HEK293 (cell line): ENCODE measurements at regions not wholly inside any gene's neighbourhood (a gene's known extent, or its start where the extent isn't known, plus 50 kb on each side); places are given as distances from the start of the nearest gene placed in this dataset.

ENCODE experiments used
- BCL11A ChIP-seq: fragments of 450-650 bp; formaldehyde crosslinking; IDR thresholded peaks from 2 replicates; pipeline ENCODE4 v1.5.1; 2016; ENCODE audit warnings: low read depth, missing biosample characterization, missing genetic modification characterization
- OSR2 ChIP-seq: fragments of 450-650 bp; formaldehyde crosslinking; IDR thresholded peaks from 2 replicates; pipeline ENCODE4 v1.5.1; 2016; ENCODE audit warnings: missing biosample characterization, missing genetic modification characterization
- OVOL3 ChIP-seq: fragments of 450-650 bp; formaldehyde crosslinking; IDR thresholded peaks from 2 replicates; pipeline ENCODE4 v1.5.1; 2016; ENCODE audit warnings: missing biosample characterization, missing genetic modification characterization
- RBAK ChIP-seq: fragments of 450-650 bp; formaldehyde crosslinking; IDR thresholded peaks from 2 replicates; pipeline ENCODE4 v1.5.1; 2016; ENCODE audit warnings: missing biosample characterization, missing genetic modification characterization
- SCRT1 ChIP-seq: fragments of 450-650 bp; formaldehyde crosslinking; IDR thresholded peaks from 2 replicates; pipeline ENCODE4 v1.5.1; 2016; ENCODE audit warnings: missing biosample characterization, missing genetic modification characterization, borderline replicate concordance
- SP2 ChIP-seq: fragments of 450-650 bp; formaldehyde crosslinking; IDR thresholded peaks from 2 replicates; pipeline ENCODE4 v1.5.1; 2016; ENCODE audit warnings: missing biosample characterization, missing genetic modification characterization
- ZBTB21 ChIP-seq: fragments of 450-650 bp; formaldehyde crosslinking; IDR thresholded peaks from 2 replicates; pipeline ENCODE4 v1.5.1; 2017; ENCODE audit warnings: missing biosample characterization, missing genetic modification characterization
- ZBTB48 ChIP-seq: fragments of 450-650 bp; formaldehyde crosslinking; IDR thresholded peaks from 2 replicates; pipeline ENCODE4 v1.5.1; 2016; ENCODE audit warnings: missing biosample characterization, missing genetic modification characterization
- ZNF121 ChIP-seq: fragments of 450-650 bp; formaldehyde crosslinking; IDR thresholded peaks from 2 replicates; pipeline ENCODE4 v1.5.1; 2016; ENCODE audit warnings: missing biosample characterization, missing genetic modification characterization
- ZNF140 ChIP-seq: fragments of 450-650 bp; formaldehyde crosslinking; IDR thresholded peaks from 2 replicates; pipeline ENCODE4 v1.5.1; 2016; ENCODE audit warnings: missing biosample characterization, missing genetic modification characterization
- ZNF174 ChIP-seq: fragments of 450-650 bp; formaldehyde crosslinking; IDR thresholded peaks from 2 replicates; pipeline ENCODE4 v1.5.0; 2017; ENCODE audit warnings: missing biosample characterization, mild to moderate bottlenecking, missing genetic modification characterization
- ZNF19 ChIP-seq: fragments of 450-650 bp; formaldehyde crosslinking; IDR thresholded peaks from 2 replicates; pipeline ENCODE4; 2016; ENCODE audit warnings: missing biosample characterization, missing genetic modification characterization, low read depth
- ZNF324 ChIP-seq: fragments of 450-650 bp; formaldehyde crosslinking; IDR thresholded peaks from 2 replicates; pipeline ENCODE4 v1.5.1; 2016; ENCODE audit warnings: missing biosample characterization, missing genetic modification characterization
- ZNF37A ChIP-seq: fragments of 450-650 bp; IDR thresholded peaks from 2 replicates; pipeline ENCODE4 v1.5.1; 2018; ENCODE audit warnings: missing biosample characterization, missing genetic modification characterization
- ZNF394 ChIP-seq: fragments of 450-650 bp; formaldehyde crosslinking; IDR thresholded peaks from 2 replicates; pipeline ENCODE4 v1.5.1; 2016; ENCODE audit warnings: missing biosample characterization, missing genetic modification characterization, mild to moderate bottlenecking, moderate library complexity, borderline replicate concordance
- ZNF473 ChIP-seq: fragments of 450-650 bp; formaldehyde crosslinking; IDR thresholded peaks from 2 replicates; pipeline ENCODE4 v1.5.1; 2017; ENCODE audit warnings: missing biosample characterization, missing genetic modification characterization
- ZNF48 ChIP-seq: fragments of 450-650 bp; formaldehyde crosslinking; IDR thresholded peaks from 2 replicates; pipeline ENCODE4 v1.5.1; 2016; ENCODE audit warnings: missing biosample characterization, missing genetic modification characterization
- ZNF571 ChIP-seq: fragments of 450-650 bp; formaldehyde crosslinking; IDR thresholded peaks from 2 replicates; pipeline ENCODE4 v1.5.0; 2017; ENCODE audit warnings: missing biosample characterization, missing genetic modification characterization
- ZNF76 ChIP-seq: fragments of 450-650 bp; formaldehyde crosslinking; IDR thresholded peaks from 2 replicates; pipeline ENCODE4; 2016; ENCODE audit warnings: low read depth, missing biosample characterization, missing genetic modification characterization, borderline replicate concordance
- ZNF777 ChIP-seq: fragments of 450-650 bp; formaldehyde crosslinking; IDR thresholded peaks from 2 replicates; pipeline ENCODE4 v1.5.1; 2017; ENCODE audit warnings: missing biosample characterization, missing genetic modification characterization, borderline replicate concordance
- ZNF843 ChIP-seq: fragments of 450-650 bp; formaldehyde crosslinking; IDR thresholded peaks from 2 replicates; pipeline ENCODE4 v1.5.1; 2016; ENCODE audit warnings: missing biosample characterization, missing genetic modification characterization
- TF ChIP-seq, protein P1 (sequence below): fragments of 450-650 bp; IDR thresholded peaks from 2 replicates; pipeline ENCODE4 v1.5.1; 2018; ENCODE audit warnings: missing biosample characterization, mild to moderate bottlenecking, missing genetic modification characterization
- TF ChIP-seq, protein P2 (sequence below): fragments of 450-650 bp; formaldehyde crosslinking; IDR thresholded peaks from 2 replicates; pipeline ENCODE4 v1.5.1; 2016; ENCODE audit warnings: missing biosample characterization, missing genetic modification characterization
- TF ChIP-seq, protein P3 (sequence below): fragments of 450-650 bp; formaldehyde crosslinking; IDR thresholded peaks from 2 replicates; pipeline ENCODE4 v1.5.1; 2016; ENCODE audit warnings: missing biosample characterization, missing genetic modification characterization
- TF ChIP-seq, protein P4 (sequence below): fragments of 450-650 bp; formaldehyde crosslinking; IDR thresholded peaks from 2 replicates; pipeline ENCODE4 v1.5.1; 2016; ENCODE audit warnings: missing biosample characterization, missing genetic modification characterization
- TF ChIP-seq, protein P5 (sequence below): fragments of 450-650 bp; formaldehyde crosslinking; conservative IDR thresholded peaks from 2 replicates; pipeline ENCODE4 v1.5.1; 2016; ENCODE audit warnings: low read depth, missing biosample characterization, missing genetic modification characterization
- TF ChIP-seq, protein P6 (sequence below): fragments of 450-650 bp; formaldehyde crosslinking; IDR thresholded peaks from 2 replicates; pipeline ENCODE4 v1.5.1; 2017; ENCODE audit warnings: missing biosample characterization, missing genetic modification characterization

DNA sequence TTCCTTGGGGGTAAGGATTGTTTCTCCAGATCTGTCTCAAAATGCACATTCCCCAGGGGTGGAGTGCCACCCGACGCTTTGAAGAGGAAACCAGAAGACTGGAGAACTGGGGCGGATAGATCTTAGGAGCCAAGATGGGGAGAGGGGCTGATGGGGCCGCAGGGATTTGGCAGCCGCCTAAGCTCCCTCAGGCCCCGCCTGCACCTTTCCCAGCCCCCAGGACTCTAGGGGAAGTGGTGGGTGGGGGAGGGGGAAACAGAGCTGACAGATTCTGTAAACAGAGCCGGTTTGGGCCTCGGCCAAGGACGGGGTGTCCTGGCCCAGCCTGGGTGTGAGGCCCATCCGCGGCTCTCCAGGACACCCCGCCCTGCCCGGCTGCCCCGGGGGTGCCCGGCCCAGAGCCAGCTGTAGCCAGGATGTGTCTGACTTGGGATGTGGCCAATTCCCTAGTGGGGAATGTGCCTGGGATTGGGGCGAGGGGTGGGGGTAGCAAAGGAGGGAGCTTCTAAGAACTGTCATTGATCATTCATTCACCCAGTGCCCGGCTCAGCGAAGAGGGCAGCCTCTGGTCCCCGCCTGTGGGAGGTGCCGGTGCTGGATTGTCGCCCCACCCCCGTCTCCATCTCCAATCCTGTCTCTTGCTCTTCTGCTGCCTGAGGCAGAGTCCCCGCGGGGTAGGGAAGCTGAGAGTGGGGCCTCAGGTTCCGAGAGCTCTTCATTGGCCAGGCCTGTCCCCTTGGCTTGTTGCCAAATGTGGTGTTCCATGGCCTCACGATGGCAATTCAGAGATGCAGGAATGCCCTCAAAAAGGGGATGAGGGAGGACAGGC lies 54.8 kb upstream of the CDKN2AIPNL start (continued):
- TF ChIP-seq, protein P1, sequence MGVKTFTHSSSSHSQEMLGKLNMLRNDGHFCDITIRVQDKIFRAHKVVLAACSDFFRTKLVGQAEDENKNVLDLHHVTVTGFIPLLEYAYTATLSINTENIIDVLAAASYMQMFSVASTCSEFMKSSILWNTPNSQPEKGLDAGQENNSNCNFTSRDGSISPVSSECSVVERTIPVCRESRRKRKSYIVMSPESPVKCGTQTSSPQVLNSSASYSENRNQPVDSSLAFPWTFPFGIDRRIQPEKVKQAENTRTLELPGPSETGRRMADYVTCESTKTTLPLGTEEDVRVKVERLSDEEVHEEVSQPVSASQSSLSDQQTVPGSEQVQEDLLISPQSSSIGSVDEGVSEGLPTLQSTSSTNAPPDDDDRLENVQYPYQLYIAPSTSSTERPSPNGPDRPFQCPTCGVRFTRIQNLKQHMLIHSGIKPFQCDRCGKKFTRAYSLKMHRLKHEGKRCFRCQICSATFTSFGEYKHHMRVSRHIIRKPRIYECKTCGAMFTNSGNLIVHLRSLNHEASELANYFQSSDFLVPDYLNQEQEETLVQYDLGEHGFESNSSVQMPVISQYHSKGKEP (tag by site-specific recombination), result peak; percentile 20; the same call in 1 of the 2 replicates
- TF ChIP-seq, protein P2, sequence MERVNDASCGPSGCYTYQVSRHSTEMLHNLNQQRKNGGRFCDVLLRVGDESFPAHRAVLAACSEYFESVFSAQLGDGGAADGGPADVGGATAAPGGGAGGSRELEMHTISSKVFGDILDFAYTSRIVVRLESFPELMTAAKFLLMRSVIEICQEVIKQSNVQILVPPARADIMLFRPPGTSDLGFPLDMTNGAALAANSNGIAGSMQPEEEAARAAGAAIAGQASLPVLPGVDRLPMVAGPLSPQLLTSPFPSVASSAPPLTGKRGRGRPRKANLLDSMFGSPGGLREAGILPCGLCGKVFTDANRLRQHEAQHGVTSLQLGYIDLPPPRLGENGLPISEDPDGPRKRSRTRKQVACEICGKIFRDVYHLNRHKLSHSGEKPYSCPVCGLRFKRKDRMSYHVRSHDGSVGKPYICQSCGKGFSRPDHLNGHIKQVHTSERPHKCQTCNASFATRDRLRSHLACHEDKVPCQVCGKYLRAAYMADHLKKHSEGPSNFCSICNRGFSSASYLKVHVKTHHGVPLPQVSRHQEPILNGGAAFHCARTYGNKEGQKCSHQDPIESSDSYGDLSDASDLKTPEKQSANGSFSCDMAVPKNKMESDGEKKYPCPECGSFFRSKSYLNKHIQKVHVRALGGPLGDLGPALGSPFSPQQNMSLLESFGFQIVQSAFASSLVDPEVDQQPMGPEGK (tag by site-specific recombination), result peak; percentile 79
- TF ChIP-seq, protein P3, sequence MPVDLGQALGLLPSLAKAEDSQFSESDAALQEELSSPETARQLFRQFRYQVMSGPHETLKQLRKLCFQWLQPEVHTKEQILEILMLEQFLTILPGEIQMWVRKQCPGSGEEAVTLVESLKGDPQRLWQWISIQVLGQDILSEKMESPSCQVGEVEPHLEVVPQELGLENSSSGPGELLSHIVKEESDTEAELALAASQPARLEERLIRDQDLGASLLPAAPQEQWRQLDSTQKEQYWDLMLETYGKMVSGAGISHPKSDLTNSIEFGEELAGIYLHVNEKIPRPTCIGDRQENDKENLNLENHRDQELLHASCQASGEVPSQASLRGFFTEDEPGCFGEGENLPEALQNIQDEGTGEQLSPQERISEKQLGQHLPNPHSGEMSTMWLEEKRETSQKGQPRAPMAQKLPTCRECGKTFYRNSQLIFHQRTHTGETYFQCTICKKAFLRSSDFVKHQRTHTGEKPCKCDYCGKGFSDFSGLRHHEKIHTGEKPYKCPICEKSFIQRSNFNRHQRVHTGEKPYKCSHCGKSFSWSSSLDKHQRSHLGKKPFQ, result peak; percentile 34; the same call in 1 of the 2 replicates
- TF ChIP-seq ZNF76 (tag by site-specific recombination) (no peak), ZBTB48 (tag by site-specific recombination) (peak; percentile 15; the same call in 1 of the 2 replicates), ZNF324 (tag by site-specific recombination) (no peak; the same call in 1 of the 2 replicates), ZNF48 (no peak), ZNF777 (tag by site-specific recombination) (no peak), ZNF843 (peak; percentile 64), SP2 (peak; percentile 82), ZNF571 (tag by site-specific recombination) (0 out of 2 replicates have a peak, but pooled peaks have one; percentile 48), ZNF140 (tag by site-specific recombination) (no peak), ZNF19 (tag by site-specific recombination) (no peak), ZNF37A (tag by site-specific recombination) (0 out of 2 replicates have a peak, but pooled peaks have one; percentile 70), BCL11A (tag by site-specific recombination) (no peak; the same call in 1 of the 2 replicates), ZNF473 (tag by site-specific recombination) (no peak), ZNF174 (tag by site-specific recombination) (0 out of 2 replicates have a peak, but pooled peaks have one; percentile 25), ZNF121 (tag by site-specific recombination) (no peak), ZBTB21 (tag by site-specific recombination) (no peak), SCRT1 (tag by site-specific recombination) (no peak), OSR2 (tag by site-specific recombination) (0 out of 2 replicates have a peak, but pooled peaks have one; percentile 2), RBAK (tag by site-specific recombination) (no peak), OVOL3 (tag by site-specific recombination) (no peak), ZNF394 (tag by site-specific recombination) (no peak)
- TF ChIP-seq, protein P4, sequence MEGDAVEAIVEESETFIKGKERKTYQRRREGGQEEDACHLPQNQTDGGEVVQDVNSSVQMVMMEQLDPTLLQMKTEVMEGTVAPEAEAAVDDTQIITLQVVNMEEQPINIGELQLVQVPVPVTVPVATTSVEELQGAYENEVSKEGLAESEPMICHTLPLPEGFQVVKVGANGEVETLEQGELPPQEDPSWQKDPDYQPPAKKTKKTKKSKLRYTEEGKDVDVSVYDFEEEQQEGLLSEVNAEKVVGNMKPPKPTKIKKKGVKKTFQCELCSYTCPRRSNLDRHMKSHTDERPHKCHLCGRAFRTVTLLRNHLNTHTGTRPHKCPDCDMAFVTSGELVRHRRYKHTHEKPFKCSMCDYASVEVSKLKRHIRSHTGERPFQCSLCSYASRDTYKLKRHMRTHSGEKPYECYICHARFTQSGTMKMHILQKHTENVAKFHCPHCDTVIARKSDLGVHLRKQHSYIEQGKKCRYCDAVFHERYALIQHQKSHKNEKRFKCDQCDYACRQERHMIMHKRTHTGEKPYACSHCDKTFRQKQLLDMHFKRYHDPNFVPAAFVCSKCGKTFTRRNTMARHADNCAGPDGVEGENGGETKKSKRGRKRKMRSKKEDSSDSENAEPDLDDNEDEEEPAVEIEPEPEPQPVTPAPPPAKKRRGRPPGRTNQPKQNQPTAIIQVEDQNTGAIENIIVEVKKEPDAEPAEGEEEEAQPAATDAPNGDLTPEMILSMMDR, result no peak; the same call in 1 of the 2 replicates
- TF ChIP-seq, protein P5, sequence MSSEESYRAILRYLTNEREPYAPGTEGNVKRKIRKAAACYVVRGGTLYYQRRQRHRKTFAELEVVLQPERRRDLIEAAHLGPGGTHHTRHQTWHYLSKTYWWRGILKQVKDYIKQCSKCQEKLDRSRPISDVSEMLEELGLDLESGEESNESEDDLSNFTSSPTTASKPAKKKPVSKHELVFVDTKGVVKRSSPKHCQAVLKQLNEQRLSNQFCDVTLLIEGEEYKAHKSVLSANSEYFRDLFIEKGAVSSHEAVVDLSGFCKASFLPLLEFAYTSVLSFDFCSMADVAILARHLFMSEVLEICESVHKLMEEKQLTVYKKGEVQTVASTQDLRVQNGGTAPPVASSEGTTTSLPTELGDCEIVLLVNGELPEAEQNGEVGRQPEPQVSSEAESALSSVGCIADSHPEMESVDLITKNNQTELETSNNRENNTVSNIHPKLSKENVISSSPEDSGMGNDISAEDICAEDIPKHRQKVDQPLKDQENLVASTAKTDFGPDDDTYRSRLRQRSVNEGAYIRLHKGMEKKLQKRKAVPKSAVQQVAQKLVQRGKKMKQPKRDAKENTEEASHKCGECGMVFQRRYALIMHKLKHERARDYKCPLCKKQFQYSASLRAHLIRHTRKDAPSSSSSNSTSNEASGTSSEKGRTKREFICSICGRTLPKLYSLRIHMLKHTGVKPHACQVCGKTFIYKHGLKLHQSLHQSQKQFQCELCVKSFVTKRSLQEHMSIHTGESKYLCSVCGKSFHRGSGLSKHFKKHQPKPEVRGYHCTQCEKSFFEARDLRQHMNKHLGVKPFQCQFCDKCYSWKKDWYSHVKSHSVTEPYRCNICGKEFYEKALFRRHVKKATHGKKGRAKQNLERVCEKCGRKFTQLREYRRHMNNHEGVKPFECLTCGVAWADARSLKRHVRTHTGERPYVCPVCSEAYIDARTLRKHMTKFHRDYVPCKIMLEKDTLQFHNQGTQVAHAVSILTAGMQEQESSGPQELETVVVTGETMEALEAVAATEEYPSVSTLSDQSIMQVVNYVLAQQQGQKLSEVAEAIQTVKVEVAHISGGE (tag by site-specific recombination), result 0 out of 2 replicates have a peak, but pooled peaks have one; percentile 14
- TF ChIP-seq, protein P6, sequence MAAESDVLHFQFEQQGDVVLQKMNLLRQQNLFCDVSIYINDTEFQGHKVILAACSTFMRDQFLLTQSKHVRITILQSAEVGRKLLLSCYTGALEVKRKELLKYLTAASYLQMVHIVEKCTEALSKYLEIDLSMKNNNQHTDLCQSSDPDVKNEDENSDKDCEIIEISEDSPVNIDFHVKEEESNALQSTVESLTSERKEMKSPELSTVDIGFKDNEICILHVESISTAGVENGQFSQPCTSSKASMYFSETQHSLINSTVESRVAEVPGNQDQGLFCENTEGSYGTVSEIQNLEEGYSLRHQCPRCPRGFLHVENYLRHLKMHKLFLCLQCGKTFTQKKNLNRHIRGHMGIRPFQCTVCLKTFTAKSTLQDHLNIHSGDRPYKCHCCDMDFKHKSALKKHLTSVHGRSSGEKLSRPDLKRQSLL, result peak; percentile 72
